ENCODE measurements at regions not wholly inside any gene's neighbourhood (a gene's known extent, or its start where the extent isn't known, plus 50 kb on each side); places are given as distances from the start of the nearest gene placed in this dataset.

- H3K4me1 ChIP-seq (ENCODE audit: control insufficient read depth, insufficient read depth, low read length) = no peaks in the 10 kb centered on the region
- no peaks in the 10 kb centered on the region for H3K9me3 ChIP-seq (ENCODE audit: control insufficient read depth, low read length)
- DNase-seq (no peak), ATAC-seq (no peak)
- H3K4me3 ChIP-seq (ENCODE audit: low read length) = no peak overlapping the region
- WGBS = 76% methylated on average over 2 of the region's 2 CpGs
- no peaks in the 10 kb centered on the region for H3K27me3 ChIP-seq (ENCODE audit: control insufficient read depth, insufficient read depth)
- no peak overlapping the region for H3K27ac ChIP-seq (ENCODE audit: low read length)
- intact Hi-C loops (cut with DNase I) = no loop called here
Observed at GRCh38 chr6:147022041-147022440, 182.2 kb upstream of the STXBP5 start.

GRCh38 chr6:147023148-147023547, 181.1 kb upstream of the STXBP5 start:
- intact Hi-C loops (cut with DNase I) = no loop called here

GRCh38 chr6:147023581-147023980, 180.6 kb upstream of the STXBP5 start:
- intact Hi-C loops (cut with DNase I) = no loop called here

More at GRCh38 chr6:147023148-147023547, 181.1 kb upstream of the STXBP5 start:
- H3K27ac ChIP-seq (ENCODE audit: low read length) = no peak overlapping the region
- H3K4me1 ChIP-seq (ENCODE audit: control insufficient read depth, insufficient read depth, low read length) = no peaks in the 10 kb centered on the region
- H3K9me3 ChIP-seq (ENCODE audit: control insufficient read depth, low read length) = no peaks in the 10 kb centered on the region
- no peak overlapping the region for H3K4me3 ChIP-seq (ENCODE audit: low read length)
- H3K27me3 ChIP-seq (ENCODE audit: control insufficient read depth, insufficient read depth) = no peaks in the 10 kb centered on the region
- no peak for DNase-seq
- no peak for ATAC-seq

GRCh38 chr6:147029923-147030322, 174.3 kb upstream of the STXBP5 start:
- ATAC-seq = no peak
- Histone ChIP-seq H3K27me3 (ENCODE audit: control insufficient read depth, insufficient read depth) (no peaks in the 10 kb centered on the region), H3K4me1 (ENCODE audit: control insufficient read depth, insufficient read depth, low read length) (no peaks in the 10 kb centered on the region), H3K27ac (ENCODE audit: low read length) (no peak overlapping the region), H3K4me3 (ENCODE audit: low read length) (no peak overlapping the region), H3K9me3 (ENCODE audit: control insufficient read depth, low read length) (no peaks in the 10 kb centered on the region)
- no peak for DNase-seq
- WGBS = 73% methylated on average over 1 of the region's 1 CpG
- intact Hi-C loops (cut with DNase I) = no loop called here

More at GRCh38 chr6:147023581-147023980, 180.6 kb upstream of the STXBP5 start:
- H3K27me3 ChIP-seq (ENCODE audit: control insufficient read depth, insufficient read depth) = no peaks in the 10 kb centered on the region
- no peak overlapping the region for H3K27ac ChIP-seq (ENCODE audit: low read length)
- DNase-seq = no peak
- H3K4me1 ChIP-seq (ENCODE audit: control insufficient read depth, insufficient read depth, low read length) = no peaks in the 10 kb centered on the region
- H3K9me3 ChIP-seq (ENCODE audit: control insufficient read depth, low read length) = no peaks in the 10 kb centered on the region
- no peak overlapping the region for H3K4me3 ChIP-seq (ENCODE audit: low read length)
- WGBS = 45% methylated on average over 3 of the region's 3 CpGs
- no peak for ATAC-seq

- intact Hi-C loops (cut with DNase I) = no loop called here
- H3K4me3 ChIP-seq (ENCODE audit: low read length) = no peak overlapping the region
Observed at GRCh38 chr6:147033267-147033666, 170.9 kb upstream of the STXBP5 start.

GRCh38 chr6:147035886-147036285, 168.3 kb upstream of the STXBP5 start:
- WGBS = 61% methylated on average over 2 of the region's 2 CpGs
- intact Hi-C loops (cut with DNase I) = no loop called here
- Histone ChIP-seq H3K4me3 (ENCODE audit: low read length) (no peak overlapping the region), H3K27ac (ENCODE audit: low read length) (no peak overlapping the region), H3K9me3 (ENCODE audit: control insufficient read depth, low read length) (no peaks in the 10 kb centered on the region), H3K4me1 (ENCODE audit: control insufficient read depth, insufficient read depth, low read length) (no peaks in the 10 kb centered on the region), H3K27me3 (ENCODE audit: control insufficient read depth, insufficient read depth) (no peaks in the 10 kb centered on the region)
- ATAC-seq = no peak
- DNase-seq = no peak

More at GRCh38 chr6:147033267-147033666, 170.9 kb upstream of the STXBP5 start:
- no peaks in the 10 kb centered on the region for H3K27me3 ChIP-seq (ENCODE audit: control insufficient read depth, insufficient read depth)
- no peak for ATAC-seq
- no peaks in the 10 kb centered on the region for H3K9me3 ChIP-seq (ENCODE audit: control insufficient read depth, low read length)
- no peaks in the 10 kb centered on the region for H3K4me1 ChIP-seq (ENCODE audit: control insufficient read depth, insufficient read depth, low read length)
- H3K27ac ChIP-seq (ENCODE audit: low read length) = no peak overlapping the region
- DNase-seq = no peak
- 68% methylated on average over 2 of the region's 2 CpGs for WGBS

- no peaks in the 10 kb centered on the region for H3K4me1 ChIP-seq (ENCODE audit: control insufficient read depth, insufficient read depth, low read length)
- no peak overlapping the region for H3K4me3 ChIP-seq (ENCODE audit: low read length)
- H3K27me3 ChIP-seq (ENCODE audit: control insufficient read depth, insufficient read depth) = no peaks in the 10 kb centered on the region
- H3K27ac ChIP-seq (ENCODE audit: low read length) = no peak overlapping the region
- intact Hi-C loops (cut with DNase I) = no loop called here
- ATAC-seq = no peak
- no peak for DNase-seq
- 83% methylated on average over 2 of the region's 2 CpGs for WGBS
- no peaks in the 10 kb centered on the region for H3K9me3 ChIP-seq (ENCODE audit: control insufficient read depth, low read length)
Observed at GRCh38 chr6:147037881-147038280, 166.3 kb upstream of the STXBP5 start.

GRCh38 chr6:147040121-147040910, 163.9 kb upstream of the STXBP5 start:
- intact Hi-C loops (cut with DNase I) = no loop called here
- 85% methylated on average over 2 of the region's 2 CpGs for WGBS
- DNase-seq (no peak), ATAC-seq (no peak)
- no peak overlapping the region for H3K4me3 ChIP-seq (ENCODE audit: low read length)
- H3K4me1 ChIP-seq (ENCODE audit: control insufficient read depth, insufficient read depth, low read length) = no peaks in the 10 kb centered on the region
- no peak overlapping the region for H3K27ac ChIP-seq (ENCODE audit: low read length)
- H3K27me3 ChIP-seq (ENCODE audit: control insufficient read depth, insufficient read depth) = no peaks in the 10 kb centered on the region
- no peaks in the 10 kb centered on the region for H3K9me3 ChIP-seq (ENCODE audit: control insufficient read depth, low read length)

- Histone ChIP-seq H3K9me3 (ENCODE audit: control insufficient read depth, low read length) (no peaks in the 10 kb centered on the region), H3K4me3 (ENCODE audit: low read length) (no peak overlapping the region), H3K27ac (ENCODE audit: low read length) (no peak overlapping the region), H3K27me3 (ENCODE audit: control insufficient read depth, insufficient read depth) (no peaks in the 10 kb centered on the region), H3K4me1 (ENCODE audit: control insufficient read depth, insufficient read depth, low read length) (no peaks in the 10 kb centered on the region)
- 74% methylated on average over 2 of the region's 2 CpGs for WGBS
- DNase-seq (no peak), ATAC-seq (no peak)
- intact Hi-C loops (cut with DNase I) = no loop called here
Observed at GRCh38 chr6:147042679-147043078, 161.5 kb upstream of the STXBP5 start.

- H3K4me1 ChIP-seq (ENCODE audit: control insufficient read depth, insufficient read depth, low read length) = no peaks in the 10 kb centered on the region
- intact Hi-C loops (cut with DNase I) = no loop called here
- H3K27ac ChIP-seq (ENCODE audit: low read length) = no peak overlapping the region
- ATAC-seq = no peak
- DNase-seq = no peak
- no peaks in the 10 kb centered on the region for H3K9me3 ChIP-seq (ENCODE audit: control insufficient read depth, low read length)
- 86% methylated on average over 5 of the region's 5 CpGs for WGBS
- H3K27me3 ChIP-seq (ENCODE audit: control insufficient read depth, insufficient read depth) = no peaks in the 10 kb centered on the region
- no peak overlapping the region for H3K4me3 ChIP-seq (ENCODE audit: low read length)
Observed at GRCh38 chr6:147043994-147044477, 160.2 kb upstream of the STXBP5 start.

GRCh38 chr6:147046141-147046877, 157.9 kb upstream of the STXBP5 start:
- WGBS = 39% methylated on average over 4 of the region's 4 CpGs
- DNase-seq = no peak

More at GRCh38 chr6:147046141-147046877, 157.9 kb upstream of the STXBP5 start:
- H3K27ac ChIP-seq (ENCODE audit: low read length) = no peak overlapping the region
- ATAC-seq = no peak
- no peaks in the 10 kb centered on the region for H3K9me3 ChIP-seq (ENCODE audit: control insufficient read depth, low read length)
- no peaks in the 10 kb centered on the region for H3K27me3 ChIP-seq (ENCODE audit: control insufficient read depth, insufficient read depth)
- intact Hi-C loops (cut with DNase I) = no loop called here
- H3K4me3 ChIP-seq (ENCODE audit: low read length) = no peak overlapping the region
- H3K4me1 ChIP-seq (ENCODE audit: control insufficient read depth, insufficient read depth, low read length) = no peaks in the 10 kb centered on the region

Measured in right cardiac atrium (tissue), 5 donors.